Cardiac fibroblast (primary cell): ENCODE measurements at regions not wholly inside any gene's neighbourhood (a gene's known extent, or its start where the extent isn't known, plus 50 kb on each side); places are given as distances from the start of the nearest gene placed in this dataset.

Experiments
- DNase-seq, 2 donors: peaks; one replicate each; pipeline versions ENCODE4 v3.0.0 to v3.0.0-alpha.2; 2010; ENCODE audit warnings: low read depth in 2 of 2
- H3K4me3 ChIP-seq, 2 donors: replicated peaks in 1 of 2; 1 replicate in 1 of 2; 2 replicates in 1 of 2; pipeline ENCODE4 v1.5.1; 2011; ENCODE audit warnings: low read depth in 2 of 2, low read length in 2 of 2, mild to moderate bottlenecking in 2 of 2, moderate library complexity in 1 of 2
- CTCF ChIP-seq: IDR thresholded peaks from one replicate; pipeline ENCODE4 v1.5.1; 2011; ENCODE audit warnings: low read depth, mild to moderate bottlenecking, low read length, inconsistent platforms

DNA sequence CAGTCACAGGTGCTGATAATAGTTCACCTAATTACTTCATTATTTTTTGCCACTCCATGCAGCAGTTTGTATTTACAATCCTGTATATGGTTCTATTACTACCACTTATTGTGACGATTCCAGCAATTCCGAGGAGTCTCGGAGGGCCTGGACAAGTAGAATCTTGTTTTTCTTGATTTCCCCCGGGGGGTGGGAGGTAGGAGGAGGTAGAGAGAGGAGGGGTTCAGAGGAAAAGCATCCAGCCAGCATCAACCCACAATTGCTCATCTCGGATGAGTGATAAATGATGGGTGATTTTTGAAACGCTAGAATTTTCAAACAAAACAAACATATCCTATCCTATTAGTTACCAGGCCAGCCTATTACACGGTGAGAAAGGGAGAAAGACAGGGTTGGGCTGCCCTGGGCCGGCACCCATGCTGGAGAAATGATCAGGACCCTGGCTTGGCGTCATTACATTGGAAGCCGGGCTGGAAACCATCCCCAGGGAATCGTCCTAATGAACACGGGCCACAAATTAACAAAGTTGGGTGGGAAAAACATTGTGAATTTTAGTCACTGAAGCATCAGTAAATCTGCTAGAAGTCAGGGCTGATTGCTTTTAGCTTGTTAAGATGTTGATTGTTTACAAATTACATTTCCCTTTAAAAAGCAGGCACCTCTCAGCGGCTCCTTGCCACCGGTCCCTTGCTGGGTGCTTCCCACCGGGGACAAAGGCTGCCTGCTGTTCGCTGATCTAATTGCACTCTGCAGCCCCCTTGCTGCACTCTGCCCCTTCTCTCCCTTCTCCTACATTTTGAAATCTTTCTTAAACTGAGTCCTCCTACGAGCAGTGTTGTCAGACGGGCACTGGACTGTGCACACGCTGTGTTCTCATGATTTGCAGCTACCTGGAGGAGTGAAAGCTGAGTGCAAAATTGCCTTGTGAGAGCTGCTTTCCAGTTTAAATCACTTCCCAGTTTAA is 95.5 kb downstream of the FAM204A start:
- no peak overlapping the region for H3K4me3 ChIP-seq
- no peak for TF ChIP-seq CTCF
- DNase-seq: no peak

- no peak for DNase-seq
- H3K4me3 ChIP-seq: no peak overlapping the region
- TF ChIP-seq CTCF: no peak
Measured at GRCh38 chr10:118243907-118244306, 98.2 kb downstream of the FAM204A start.

GRCh38 chr10:118241229-118242137 is 100.6 kb downstream of the FAM204A start:
- H3K4me3 ChIP-seq: no peak overlapping the region
- TF ChIP-seq CTCF: peak; percentile 88
- peak; percentile 85 to 88 for DNase-seq

DNA sequence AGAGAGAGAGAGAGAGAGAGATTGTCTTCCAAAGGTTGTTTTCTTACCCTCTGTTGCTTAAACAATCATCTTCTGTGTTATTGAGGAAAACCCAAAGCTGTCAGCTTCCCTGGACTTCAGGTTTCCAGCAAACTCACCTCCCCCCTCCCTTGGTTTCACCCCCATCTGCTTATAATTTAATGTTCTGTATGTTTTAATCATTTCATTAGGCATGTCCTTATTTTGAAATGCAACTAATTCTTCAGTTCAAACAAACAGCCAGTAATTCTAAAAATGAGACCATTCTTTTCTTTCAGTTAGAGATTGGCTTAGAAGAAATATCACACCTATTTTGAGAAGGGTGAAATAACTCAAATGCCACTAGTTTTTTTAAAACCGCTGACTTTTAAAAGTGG is 102.9 kb downstream of the FAM204A start:
- H3K4me3 ChIP-seq: no peak overlapping the region
- DNase-seq: no peak
- TF ChIP-seq CTCF: no peak

DNA sequence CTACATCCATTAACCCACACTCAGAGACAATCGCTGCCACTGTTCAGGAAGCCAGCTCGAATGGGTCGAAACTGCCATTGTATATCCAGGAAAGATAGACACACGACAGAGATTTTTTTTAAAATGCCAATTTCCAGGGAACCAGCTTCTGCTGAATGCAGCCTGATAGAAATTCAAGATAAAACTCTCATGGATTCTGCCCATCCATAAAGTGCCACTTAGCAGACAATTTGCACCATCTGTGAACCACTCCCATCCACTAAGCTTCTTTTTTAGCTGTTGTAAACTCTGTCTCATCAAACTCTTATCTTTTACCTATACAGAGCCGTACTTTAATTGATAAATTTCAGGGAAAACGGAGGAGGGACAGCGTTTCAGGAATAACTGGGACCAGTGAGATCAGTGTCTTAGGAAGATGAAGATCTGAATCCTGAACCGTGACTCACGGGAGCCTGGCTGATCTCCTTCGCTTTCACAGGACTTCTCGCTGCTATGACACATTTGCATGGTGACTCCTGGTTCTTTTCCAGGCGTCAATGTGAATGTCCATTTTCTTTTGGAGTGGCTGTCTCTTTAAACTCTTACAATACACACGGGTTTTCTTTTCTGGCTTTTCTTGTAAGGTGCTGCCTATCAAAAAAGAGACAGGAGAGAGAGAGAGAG is 103.4 kb downstream of the FAM204A start:
- no peak overlapping the region for H3K4me3 ChIP-seq
- DNase-seq: peak in 1 of 2 donors; percentile 34
- no peak for TF ChIP-seq CTCF

- no peak overlapping the region for H3K4me3 ChIP-seq
- TF ChIP-seq CTCF: no peak
- no peak for DNase-seq
Measured at GRCh38 chr10:118237930-118238329, 104.2 kb downstream of the FAM204A start.
